Keratinocyte (primary cell): ENCODE measurements at regions not wholly inside any gene's neighbourhood (a gene's known extent, or its start where the extent isn't known, plus 50 kb on each side); places are given as distances from the start of the nearest gene placed in this dataset.

ENCODE experiments used
- DNase-seq: peaks from one replicate; pipeline ENCODE4 v3.0.0-alpha.2; 2011; ENCODE audit warnings: low read depth, missing footprints, low spot score
- FAIRE-seq: peaks from 2 replicates; lab custom pipeline; 2011; peaks lifted over from hg19 to GRCh38; lab: Jason Lieb, UNC
- H2AFZ ChIP-seq: 2 replicates; pipeline ENCODE4 v1.6.0; 2012; ENCODE audit warnings: low read length, control low read depth, inconsistent platforms; ENCODE audit not compliant: control insufficient read depth
- H3K27ac ChIP-seq: 2 replicates; pipeline ENCODE4 v1.5.1; 2011; ENCODE audit warnings: low read length; ENCODE audit not compliant: control insufficient read depth, insufficient read depth
- H3K27me3 ChIP-seq: 3 replicates; pipeline ENCODE4 v1.6.0; 2011; ENCODE audit warnings: low read length; ENCODE audit not compliant: control insufficient read depth, insufficient read depth; ENCODE audit errors: extremely low read depth
- H3K36me3 ChIP-seq, 2 experiments: 2 replicates in 1 of 2; 3 replicates in 1 of 2; pipeline ENCODE4 v1.5.1; 2011; ENCODE audit warnings: low read length in 2 of 2, mild to moderate bottlenecking in 1 of 2; ENCODE audit not compliant: control insufficient read depth in 2 of 2, insufficient read depth in 2 of 2; ENCODE audit errors: extremely low read depth in 1 of 2
- H3K4me1 ChIP-seq: 3 replicates; pipeline ENCODE4 v1.5.1; 2011; ENCODE audit warnings: low read length; ENCODE audit not compliant: control insufficient read depth, insufficient read depth; ENCODE audit errors: extremely low read depth
- H3K4me2 ChIP-seq: 3 replicates; pipeline ENCODE4 v1.6.0; 2011; ENCODE audit warnings: low read depth, low read length; ENCODE audit not compliant: control insufficient read depth, insufficient read depth; ENCODE audit errors: extremely low read depth
- H3K4me3 ChIP-seq, 3 experiments: fragments of 200-600 bp in 1 of 3; sonication (generic) in 1 of 3; 2 replicates in 2 of 3; 3 replicates in 1 of 3; pipeline ENCODE4 v1.5.1; 2011 to 2016; ENCODE audit warnings: low read length in 3 of 3, mild to moderate bottlenecking in 3 of 3, control low read depth in 2 of 3, inconsistent platforms in 1 of 3, low read depth in 1 of 3, mixed read lengths in 1 of 3, mixed run types in 1 of 3, moderate library complexity in 1 of 3; ENCODE audit not compliant: control insufficient read depth in 2 of 3, insufficient read depth in 2 of 3; ENCODE audit errors: extremely low read depth in 1 of 3
- H3K79me2 ChIP-seq: 2 replicates; pipeline ENCODE4 v1.6.0; 2012; ENCODE audit warnings: low read length; ENCODE audit not compliant: control insufficient read depth, insufficient read depth
- H3K9ac ChIP-seq: 3 replicates; pipeline ENCODE4 v1.6.0; 2011; ENCODE audit warnings: low read length; ENCODE audit not compliant: control insufficient read depth, insufficient read depth; ENCODE audit errors: extremely low read depth
- H3K9me1 ChIP-seq: 3 replicates; pipeline ENCODE4 v1.6.0; 2011; ENCODE audit warnings: low read length; ENCODE audit not compliant: control insufficient read depth, insufficient read depth; ENCODE audit errors: extremely low read depth
- H3K9me3 ChIP-seq: 2 replicates; pipeline ENCODE4 v1.5.1; 2012; ENCODE audit warnings: low read depth, low read length; ENCODE audit not compliant: control insufficient read depth
- H4K20me1 ChIP-seq: 3 replicates; pipeline ENCODE4 v1.6.0; 2011; ENCODE audit warnings: low read length; ENCODE audit not compliant: control insufficient read depth, insufficient read depth; ENCODE audit errors: extremely low read depth
- EZH2 ChIP-seq: IDR thresholded peaks from one replicate; pipeline ENCODE4 v1.6.1; 2012; ENCODE audit warnings: inconsistent platforms, mild to moderate bottlenecking, low read length, moderate library complexity
- dilution Hi-C: fragments of 300-500 bp; cut with MboI; formaldehyde crosslinking; loops from one replicate; pipeline ENCODE4 v1.7.0; 2020; ENCODE audit warnings: low sequenced_read_pairs; ENCODE audit not compliant: extremely low pct_ligation_motif_present
- TF ChIP-seq, protein P1 (sequence below), 3 experiments: IDR thresholded peaks in 1 of 3; conservative IDR thresholded peaks in 1 of 3; optimal IDR thresholded peaks in 1 of 3; 2 replicates in 2 of 3; 3 replicates in 1 of 3; pipeline versions ENCODE3 to v1.5.1; 2011; ENCODE audit warnings: low read length in 3 of 3, mild to moderate bottlenecking in 3 of 3, moderate library complexity in 2 of 3, control low read depth in 1 of 3, inconsistent platforms in 1 of 3; ENCODE audit not compliant: insufficient read depth in 2 of 3; ENCODE audit errors: extremely low read depth in 1 of 3

DNA sequence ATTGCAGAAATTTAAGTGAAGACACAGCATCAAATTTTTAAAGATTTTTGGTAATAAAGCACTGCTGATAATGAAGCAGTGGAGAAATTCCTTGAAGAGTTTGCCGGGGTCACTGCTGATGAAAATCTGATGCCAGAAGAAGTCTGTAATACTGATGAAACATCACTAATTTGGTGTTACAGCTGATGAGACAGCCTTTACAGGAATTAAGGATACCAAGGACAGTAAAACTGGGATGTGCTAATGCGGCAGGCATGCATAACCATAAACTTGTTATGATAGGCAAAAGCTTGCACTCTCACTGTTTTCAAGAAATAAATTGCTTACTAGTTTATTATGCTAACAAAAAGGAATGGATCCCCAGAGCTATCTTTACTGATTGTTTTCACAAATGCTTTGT is 52.9 kb upstream of the VEGFC start:
- Histone ChIP-seq H3K27me3 (no peaks in the 10 kb centered on the region), H3K27ac (peak overlapping the region; percentile 50), H3K79me2 (no peaks in the 10 kb centered on the region), H3K4me1 (peaks cover 32% of the 10 kb centered on the region), H2AFZ (no peak overlapping the region), H3K9me1 (no peaks in the 10 kb centered on the region), H3K36me3 (peaks cover 0 to 3% of the 10 kb centered on the region in 2 experiments), H3K9ac (no peak overlapping the region), H4K20me1 (no peaks in the 10 kb centered on the region), H3K4me3 (peak overlapping the region in 1 of 3 experiments; percentile 7), H3K9me3 (peaks cover 4% of the 10 kb centered on the region), H3K4me2 (peak overlapping the region; percentile 63)
- peak; percentile 45 for DNase-seq
- dilution Hi-C loops: no loop called here
- peak; percentile 98 for FAIRE-seq
- TF ChIP-seq, protein P1, sequence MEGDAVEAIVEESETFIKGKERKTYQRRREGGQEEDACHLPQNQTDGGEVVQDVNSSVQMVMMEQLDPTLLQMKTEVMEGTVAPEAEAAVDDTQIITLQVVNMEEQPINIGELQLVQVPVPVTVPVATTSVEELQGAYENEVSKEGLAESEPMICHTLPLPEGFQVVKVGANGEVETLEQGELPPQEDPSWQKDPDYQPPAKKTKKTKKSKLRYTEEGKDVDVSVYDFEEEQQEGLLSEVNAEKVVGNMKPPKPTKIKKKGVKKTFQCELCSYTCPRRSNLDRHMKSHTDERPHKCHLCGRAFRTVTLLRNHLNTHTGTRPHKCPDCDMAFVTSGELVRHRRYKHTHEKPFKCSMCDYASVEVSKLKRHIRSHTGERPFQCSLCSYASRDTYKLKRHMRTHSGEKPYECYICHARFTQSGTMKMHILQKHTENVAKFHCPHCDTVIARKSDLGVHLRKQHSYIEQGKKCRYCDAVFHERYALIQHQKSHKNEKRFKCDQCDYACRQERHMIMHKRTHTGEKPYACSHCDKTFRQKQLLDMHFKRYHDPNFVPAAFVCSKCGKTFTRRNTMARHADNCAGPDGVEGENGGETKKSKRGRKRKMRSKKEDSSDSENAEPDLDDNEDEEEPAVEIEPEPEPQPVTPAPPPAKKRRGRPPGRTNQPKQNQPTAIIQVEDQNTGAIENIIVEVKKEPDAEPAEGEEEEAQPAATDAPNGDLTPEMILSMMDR (optimal IDR thresholded peaks at IDR 0.05 in 1 of 3, IDR thresholded peaks at IDR 0.05 in 1 of 3, conservative IDR thresholded peaks at IDR 0.05 in 1 of 3; ENCODE audit: extremely low read depth in 1 of 3, insufficient read depth in 2 of 3, low read length in 3 of 3): no peak
- TF ChIP-seq EZH2: no peak

- peaks cover 4% of the 10 kb centered on the region for H3K9me3 ChIP-seq
- H3K9ac ChIP-seq: no peak overlapping the region
- peaks cover 0 to 3% of the 10 kb centered on the region in 2 experiments for H3K36me3 ChIP-seq
- H3K4me2 ChIP-seq: no peak overlapping the region
- DNase-seq (no peak), FAIRE-seq (peak; percentile 52)
- H3K4me3 ChIP-seq: no peak overlapping the region
- no peaks in the 10 kb centered on the region for H4K20me1 ChIP-seq
- no peaks in the 10 kb centered on the region for H3K79me2 ChIP-seq
- dilution Hi-C loops: no loop called here
- no peaks in the 10 kb centered on the region for H3K27me3 ChIP-seq
- no peaks in the 10 kb centered on the region for H3K9me1 ChIP-seq
- TF ChIP-seq, protein P1 (optimal IDR thresholded peaks at IDR 0.05 in 1 of 3, IDR thresholded peaks at IDR 0.05 in 1 of 3, conservative IDR thresholded peaks at IDR 0.05 in 1 of 3; ENCODE audit: extremely low read depth in 1 of 3, insufficient read depth in 2 of 3, low read length in 3 of 3): no peak
- no peak for TF ChIP-seq EZH2
- peaks cover 21% of the 10 kb centered on the region for H3K4me1 ChIP-seq
- no peak overlapping the region for H3K27ac ChIP-seq
- H2AFZ ChIP-seq: no peak overlapping the region
Measured at GRCh38 chr4:176849076-176849475, 56.4 kb upstream of the VEGFC start.
